ENCODE measurements at regions not wholly inside any gene's neighbourhood (a gene's known extent, or its start where the extent isn't known, plus 50 kb on each side); places are given as distances from the start of the nearest gene placed in this dataset.

GRCh38 chr9:13491138-13491492, 211.6 kb upstream of the MPDZ start:
- no peak for FAIRE-seq
- CTCF ChIA-PET (ENCODE audit: low intra/inter-chr PET ratio): no interaction called here
- TF ChIP-seq NFXL1 (CRISPR knock-in tag; IDR thresholded peaks at IDR 0.05): no peak
- TF ChIP-seq KHSRP (IDR thresholded peaks at IDR 0.05): no peak

GRCh38 chr9:13487936-13488335, 208.4 kb upstream of the MPDZ start:
- WGBS (ENCODE audit: insufficient coverage, low coverage, missing lambda C conversion rate): 0% methylated on average over 6 of the region's 6 CpGs
- POLR2A ChIA-PET: no interaction called here
- TF ChIP-seq ATF1 (CRISPR knock-in tag; IDR thresholded peaks at IDR 0.05) (no peak), ATF1 (tag; IDR thresholded peaks at IDR 0.05) (no peak), TCF3 (CRISPR knock-in tag; IDR thresholded peaks at IDR 0.05) (no peak), HIVEP1 (CRISPR knock-in tag; IDR thresholded peaks at IDR 0.05) (no peak), BMI1 (IDR thresholded peaks at IDR 0.05; ENCODE audit: low read length) (no peak), ZNF76 (CRISPR knock-in tag; IDR thresholded peaks at IDR 0.05; ENCODE audit: borderline replicate concordance) (no peak), GTF2F1 (IDR thresholded peaks at IDR 0.05; ENCODE audit: low read depth, low read length) (no peak), ZHX1 (conservative IDR thresholded peaks at IDR 0.05; ENCODE audit: low read length) (no peak), ARHGAP35 (IDR thresholded peaks at IDR 0.05; ENCODE audit: partially characterized antibody) (no peak), THRAP3 (IDR thresholded peaks at IDR 0.05; ENCODE audit: borderline replicate concordance) (no peak), RBM15 (IDR thresholded peaks at IDR 0.05; ENCODE audit: insufficient read depth, low read length) (no peak), RBM17 (IDR thresholded peaks at IDR 0.05; ENCODE audit: borderline replicate concordance, low read depth, low read length) (no peak), CHAMP1 (IDR thresholded peaks at IDR 0.05) (no peak)

More at GRCh38 chr9:13491138-13491492, 211.6 kb upstream of the MPDZ start:
- no peaks in the 10 kb centered on the region for H3K9me1 ChIP-seq (ENCODE audit: control insufficient read depth, insufficient read depth, low read length)
- POLR2A ChIA-PET: no interaction called here
- no peaks in the 10 kb centered on the region for H3K27me3 ChIP-seq (ENCODE audit: control insufficient read depth in 2 of 2, insufficient read depth in 2 of 2, low read length in 2 of 2)
- H2AFZ ChIP-seq (ENCODE audit: low read depth, low read length): no peak overlapping the region
- H4K20me1 ChIP-seq (replicated peaks; ENCODE audit: control insufficient read depth, insufficient read depth, low read length): no peaks in the 10 kb centered on the region
- BruUV-seq (replicated peaks): no TSS peak
- DNase-seq (ENCODE audit: extremely low read depth in 1 of 4, low spot score in 3 of 4) (no peak), ATAC-seq (no peak)
- 0% methylated on average over 1 of the region's 1 CpG for WGBS (ENCODE audit: insufficient coverage, low coverage, missing lambda C conversion rate)
- no peaks in the 10 kb centered on the region for H3K4me1 ChIP-seq (replicated peaks in 1 of 2; ENCODE audit: control insufficient read depth in 2 of 2, insufficient read depth in 2 of 2, low read length in 2 of 2)
- intact Hi-C loops (cut with micrococcal nuclease) (no loop called here), in situ Hi-C loops (cut with MboI) (no loop called here)
- no peak overlapping the region for H3K4me2 ChIP-seq (ENCODE audit: insufficient read depth, low read length)
- no peaks in the 10 kb centered on the region for H3K9me3 ChIP-seq (replicated peaks; ENCODE audit: control insufficient read depth, insufficient read depth, low read depth, low read length)
- H3K79me2 ChIP-seq (ENCODE audit: control insufficient read depth, insufficient read depth, low read length): no peaks in the 10 kb centered on the region
- H3K36me3 ChIP-seq (ENCODE audit: control insufficient read depth, insufficient read depth, low read length): no peaks in the 10 kb centered on the region
- no peak overlapping the region for H3K9ac ChIP-seq (ENCODE audit: insufficient read depth in 1 of 2, low read depth in 2 of 2, low read length in 2 of 2)
- H3K4me3 ChIP-seq: no peak overlapping the region
- no peak overlapping the region for H3K27ac ChIP-seq (ENCODE audit: extremely low read depth, low read depth, low read length)

More at GRCh38 chr9:13487936-13488335, 208.4 kb upstream of the MPDZ start:
- Histone ChIP-seq H3K9me3 (replicated peaks; ENCODE audit: control insufficient read depth, insufficient read depth, low read depth, low read length) (no peaks in the 10 kb centered on the region), H3K36me3 (ENCODE audit: control insufficient read depth, insufficient read depth, low read length) (no peaks in the 10 kb centered on the region), H3K9ac (ENCODE audit: insufficient read depth in 1 of 2, low read depth in 2 of 2, low read length in 2 of 2) (no peak overlapping the region), H2AFZ (ENCODE audit: low read depth, low read length) (no peak overlapping the region), H3K27ac (ENCODE audit: extremely low read depth, low read depth, low read length) (no peak overlapping the region), H3K79me2 (ENCODE audit: control insufficient read depth, insufficient read depth, low read length) (no peaks in the 10 kb centered on the region), H4K20me1 (replicated peaks; ENCODE audit: control insufficient read depth, insufficient read depth, low read length) (no peaks in the 10 kb centered on the region), H3K4me1 (replicated peaks in 1 of 2; ENCODE audit: control insufficient read depth in 2 of 2, insufficient read depth in 2 of 2, low read length in 2 of 2) (no peaks in the 10 kb centered on the region), H3K27me3 (ENCODE audit: control insufficient read depth in 2 of 2, insufficient read depth in 2 of 2, low read length in 2 of 2) (no peaks in the 10 kb centered on the region), H3K4me2 (ENCODE audit: insufficient read depth, low read length) (no peak overlapping the region), H3K9me1 (ENCODE audit: control insufficient read depth, insufficient read depth, low read length) (no peaks in the 10 kb centered on the region), H3K4me3 (no peak overlapping the region)
- ATAC-seq: no peak
- no peak for DNase-seq (ENCODE audit: extremely low read depth in 1 of 4, low spot score in 3 of 4)
- in situ Hi-C loops (cut with MboI) (no loop called here), intact Hi-C loops (cut with micrococcal nuclease) (no loop called here)
- no TSS peak for BruUV-seq (replicated peaks)
- CTCF ChIA-PET (ENCODE audit: low intra/inter-chr PET ratio): no interaction called here
- FAIRE-seq: no peak

Measured in K562 (cell line).